Omental fat pad (tissue), 3 donors: ENCODE measurements at regions not wholly inside any gene's neighbourhood (a gene's known extent, or its start where the extent isn't known, plus 50 kb on each side); places are given as distances from the start of the nearest gene placed in this dataset.

Experiments used
- ATAC-seq: fragments of 150-250 bp; one replicate; pipeline ENCODE4 v1.9.1; 2016; ENCODE audit warnings: mild to moderate bottlenecking, moderate library complexity; ENCODE audit not compliant: low FRiP score
- DNase-seq: peaks from one replicate; pipeline ENCODE4 v3.0.0-alpha.2; 2019; ENCODE audit warnings: low spot score
- TF ChIP-seq, protein P1 (sequence below), 3 donors: fragments of 450-650 bp; IDR thresholded peaks; one replicate each; pipeline ENCODE4 v1.5.1; 2016 to 2017; ENCODE audit warnings: antibody characterized with exemption in 3 of 3, mild to moderate bottlenecking in 3 of 3, moderate library complexity in 2 of 3

DNA sequence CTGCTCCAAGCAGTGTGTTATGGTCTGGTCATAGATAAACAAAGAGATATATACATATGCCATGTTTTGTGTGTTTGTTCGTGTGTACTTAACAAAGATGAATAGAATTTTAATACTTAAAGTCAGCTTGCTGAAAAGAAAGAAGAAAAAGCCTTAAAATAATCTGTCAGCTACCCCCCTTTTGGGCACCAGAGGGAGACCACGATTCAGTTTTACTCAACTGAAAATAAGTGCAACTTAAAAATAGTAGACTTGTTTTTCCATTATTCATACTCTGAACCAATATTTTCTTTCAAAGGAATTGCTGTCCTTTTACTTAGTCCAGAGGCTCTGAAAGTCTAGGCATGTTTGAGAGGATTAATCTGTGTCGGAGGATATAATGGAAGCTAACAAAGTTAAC is 181.7 kb upstream of the AGTR2 start:
- DNase-seq (no peak), ATAC-seq (no peak)
- TF ChIP-seq, protein P1, sequence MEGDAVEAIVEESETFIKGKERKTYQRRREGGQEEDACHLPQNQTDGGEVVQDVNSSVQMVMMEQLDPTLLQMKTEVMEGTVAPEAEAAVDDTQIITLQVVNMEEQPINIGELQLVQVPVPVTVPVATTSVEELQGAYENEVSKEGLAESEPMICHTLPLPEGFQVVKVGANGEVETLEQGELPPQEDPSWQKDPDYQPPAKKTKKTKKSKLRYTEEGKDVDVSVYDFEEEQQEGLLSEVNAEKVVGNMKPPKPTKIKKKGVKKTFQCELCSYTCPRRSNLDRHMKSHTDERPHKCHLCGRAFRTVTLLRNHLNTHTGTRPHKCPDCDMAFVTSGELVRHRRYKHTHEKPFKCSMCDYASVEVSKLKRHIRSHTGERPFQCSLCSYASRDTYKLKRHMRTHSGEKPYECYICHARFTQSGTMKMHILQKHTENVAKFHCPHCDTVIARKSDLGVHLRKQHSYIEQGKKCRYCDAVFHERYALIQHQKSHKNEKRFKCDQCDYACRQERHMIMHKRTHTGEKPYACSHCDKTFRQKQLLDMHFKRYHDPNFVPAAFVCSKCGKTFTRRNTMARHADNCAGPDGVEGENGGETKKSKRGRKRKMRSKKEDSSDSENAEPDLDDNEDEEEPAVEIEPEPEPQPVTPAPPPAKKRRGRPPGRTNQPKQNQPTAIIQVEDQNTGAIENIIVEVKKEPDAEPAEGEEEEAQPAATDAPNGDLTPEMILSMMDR (IDR thresholded peaks at IDR 0.05), result no peak

DNA sequence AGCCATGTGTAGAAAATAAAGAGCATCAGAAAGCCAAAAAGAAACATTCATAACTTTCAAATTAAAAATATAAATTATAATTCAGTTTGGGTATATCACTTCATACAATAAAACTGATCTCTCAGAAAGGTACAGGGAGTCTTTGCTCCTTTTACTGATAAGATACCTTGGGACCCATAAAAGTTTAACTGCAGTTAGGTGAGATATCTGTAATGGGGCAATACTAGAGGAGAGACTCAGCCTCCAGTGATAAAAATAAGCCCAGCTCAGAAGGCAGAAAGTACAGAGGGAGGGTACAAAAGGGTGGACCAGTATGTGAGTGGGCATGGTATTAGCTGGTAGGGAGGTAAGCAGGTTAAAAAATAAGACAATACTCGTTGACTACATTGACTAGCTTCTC is 180.9 kb upstream of the AGTR2 start:
- TF ChIP-seq, protein P1 (IDR thresholded peaks at IDR 0.05), result no peak
- DNase-seq (no peak), ATAC-seq (no peak)

DNA sequence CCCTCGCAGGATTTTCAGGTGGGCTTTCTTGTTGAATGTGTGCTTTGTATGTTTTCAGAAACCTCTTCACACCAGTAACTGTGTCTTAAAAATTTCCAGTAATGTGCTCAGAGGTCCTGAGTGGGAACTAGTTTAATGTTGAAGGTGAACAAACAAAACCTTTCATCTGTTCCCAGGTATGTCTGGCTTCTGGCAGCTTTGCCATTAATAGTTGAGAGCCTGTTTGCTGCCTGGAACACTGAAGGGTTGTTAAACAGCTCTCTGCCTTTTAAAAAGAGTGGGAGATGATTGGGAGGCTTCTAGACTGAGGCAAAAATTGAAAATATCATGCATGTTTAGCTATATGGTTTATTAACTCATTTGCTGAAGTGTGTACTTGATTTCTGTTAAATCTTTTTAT is 161.2 kb upstream of the AGTR2 start:
- TF ChIP-seq, protein P1 (IDR thresholded peaks at IDR 0.05), result no peak

DNA sequence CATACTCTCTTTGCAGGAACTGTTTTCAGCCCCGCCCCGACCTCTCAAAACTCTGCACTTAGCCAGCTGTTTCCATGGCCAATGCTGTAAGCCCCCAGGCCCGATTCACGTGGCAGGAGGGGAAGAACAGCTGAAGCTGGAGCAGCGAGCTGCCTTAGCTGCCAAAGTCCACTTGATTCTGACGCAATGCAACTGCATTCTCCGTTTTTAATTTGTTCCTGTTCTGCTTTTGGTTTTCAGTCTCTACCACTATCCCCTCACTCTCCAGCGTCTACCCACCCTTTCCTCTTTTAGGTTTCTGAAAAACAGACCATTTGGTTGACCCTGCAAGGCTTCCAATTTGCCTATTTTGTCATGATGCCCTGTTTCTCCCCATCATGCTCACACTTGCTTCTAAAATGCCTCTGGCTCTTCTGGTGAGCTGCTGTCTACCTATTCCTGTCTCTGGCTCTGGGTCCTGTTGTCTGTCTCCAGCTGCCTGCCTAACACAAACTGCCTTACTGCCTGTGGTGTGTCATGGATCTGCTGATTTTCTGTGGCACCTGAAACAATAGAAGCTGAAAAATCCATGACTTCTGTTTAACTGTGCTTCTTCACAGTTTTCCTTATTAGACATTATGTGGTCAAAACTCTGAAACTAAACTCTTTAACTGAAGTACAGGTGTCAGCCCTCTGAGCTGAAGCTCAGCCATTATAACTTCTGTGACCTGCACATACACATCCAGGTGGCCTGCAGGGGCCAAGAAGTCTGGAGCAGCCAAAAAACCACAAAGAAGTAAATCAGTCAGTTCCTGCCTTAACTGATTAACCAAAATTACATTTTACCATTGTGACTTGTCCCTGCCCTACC is 160.5 kb upstream of the AGTR2 start:
- no peak for DNase-seq
- TF ChIP-seq, protein P1 (IDR thresholded peaks at IDR 0.05), result no peak
- ATAC-seq, result no peak

More for the DNA sequence above, 161.2 kb upstream of the AGTR2 start:
- DNase-seq, result no peak
- ATAC-seq, result no peak

DNA sequence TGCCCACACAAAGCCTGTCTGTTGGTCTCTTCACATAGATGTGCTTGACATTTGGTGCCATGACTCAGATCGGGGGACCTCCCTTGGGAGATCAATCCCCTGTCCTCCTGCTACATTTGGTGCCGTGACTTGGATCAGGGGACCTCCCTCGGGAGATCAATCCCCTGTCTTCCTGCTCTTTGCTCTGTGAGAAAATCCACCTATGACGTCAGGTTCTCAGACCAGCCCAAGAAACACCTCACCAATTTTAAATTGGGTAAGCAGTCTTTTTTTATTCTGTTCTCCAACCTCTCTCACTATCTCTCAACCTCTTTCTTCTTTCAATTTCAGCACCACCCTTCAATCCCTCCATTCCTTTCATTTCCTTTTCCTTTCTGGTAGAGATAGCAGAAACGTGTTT is 159.6 kb upstream of the AGTR2 start:
- no peak for DNase-seq
- no peak for ATAC-seq
- TF ChIP-seq, protein P1 (IDR thresholded peaks at IDR 0.05), result no peak

DNA sequence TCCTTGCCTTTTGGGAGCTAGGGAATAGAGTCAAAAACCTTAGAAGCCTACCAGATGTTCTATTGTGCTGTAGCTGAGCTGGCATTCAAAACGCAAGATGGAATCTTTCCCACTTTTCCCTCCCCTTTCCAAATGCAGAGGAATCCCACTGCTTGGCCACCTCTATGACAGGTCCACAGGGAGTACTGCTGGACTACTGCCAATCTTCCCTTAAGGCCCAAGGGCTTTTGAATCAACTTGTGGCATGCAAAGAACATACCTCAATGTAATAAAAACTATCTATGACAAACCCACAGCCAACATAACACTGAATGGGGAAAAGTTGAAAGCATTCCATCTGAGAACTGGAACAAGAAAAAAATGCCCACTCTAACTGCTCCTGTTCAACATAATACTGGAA is 139.2 kb upstream of the AGTR2 start:
- TF ChIP-seq, protein P1 (IDR thresholded peaks at IDR 0.05), result no peak
- ATAC-seq (no peak), DNase-seq (no peak)
